Esophagus muscularis mucosa (tissue), 4 donors: ENCODE measurements at regions not wholly inside any gene's neighbourhood (a gene's known extent, or its start where the extent isn't known, plus 50 kb on each side); places are given as distances from the start of the nearest gene placed in this dataset.

Source experiments
- CTCF ChIP-seq, 3 experiments: fragments of 200-600 bp in 2 of 3; fragments of 450-650 bp in 1 of 3; sonication (generic) in 2 of 3; IDR thresholded peaks; one replicate each; pipeline ENCODE4 v1.5.1; 2017 to 2019; ENCODE audit warnings: antibody characterized with exemption in 3 of 3, mild to moderate bottlenecking in 2 of 3, moderate library complexity in 1 of 3
- EP300 ChIP-seq: sonication (generic); formaldehyde crosslinking; IDR thresholded peaks from one replicate; pipeline ENCODE4 v1.6.1; 2017; ENCODE audit warnings: antibody characterized with exemption
- POLR2A ChIP-seq: fragments of 450-650 bp; IDR thresholded peaks from one replicate; pipeline ENCODE4 v1.6.1; 2017; ENCODE audit warnings: antibody characterized with exemption, moderate library complexity, mild to moderate bottlenecking, low read depth

GRCh38 chr6:159461266-159461665, 231.8 kb downstream of the SOD2 start:
- no peak for TF ChIP-seq CTCF (IDR thresholded peaks at IDR 0.05)
- TF ChIP-seq POLR2A = no peak
- TF ChIP-seq EP300 = no peak
